Suprapubic skin (tissue), 4 donors: ENCODE measurements at regions not wholly inside any gene's neighbourhood (a gene's known extent, or its start where the extent isn't known, plus 50 kb on each side); places are given as distances from the start of the nearest gene placed in this dataset.

Experiments used
- DNase-seq, 2 donors: peaks; one replicate each; pipeline ENCODE4 v3.0.0-alpha.2; 2019; ENCODE audit warnings: low spot score in 2 of 2
- H3K27ac ChIP-seq: fragments of 200-600 bp; sonication (generic); one replicate; pipeline ENCODE4 v1.5.1; 2019
- H3K27me3 ChIP-seq: fragments of 200-600 bp; sonication (generic); one replicate; pipeline ENCODE4 v1.5.1; 2019
- H3K36me3 ChIP-seq: fragments of 200-600 bp; sonication (generic); one replicate; pipeline ENCODE4 v1.5.1; 2019
- H3K4me1 ChIP-seq: fragments of 200-600 bp; sonication (generic); one replicate; pipeline ENCODE4 v1.5.1; 2019
- H3K4me3 ChIP-seq: fragments of 200-600 bp; sonication (generic); one replicate; pipeline ENCODE4 v1.5.1; 2019; ENCODE audit warnings: mild to moderate bottlenecking
- H3K9me3 ChIP-seq: fragments of 200-600 bp; sonication (generic); one replicate; pipeline ENCODE4 v1.5.1; 2019
- EP300 ChIP-seq: sonication (generic); formaldehyde crosslinking; IDR thresholded peaks from one replicate; pipeline ENCODE4 v1.6.1; 2017; ENCODE audit warnings: antibody characterized with exemption
- POLR2A ChIP-seq, 2 donors: fragments of 450-650 bp; IDR thresholded peaks; one replicate each; pipeline ENCODE4 v1.6.1; 2017; ENCODE audit warnings: antibody characterized with exemption in 2 of 2, mild to moderate bottlenecking in 2 of 2, moderate library complexity in 2 of 2
- POLR2AphosphoS5 ChIP-seq, 3 donors: sonication (generic); formaldehyde crosslinking; IDR thresholded peaks; one replicate each; pipeline ENCODE4 v1.6.1; 2017; ENCODE audit warnings: antibody characterized with exemption in 3 of 3
- WGBS: methylation state at CpG from one replicate; pipeline ENCODE4 v1.1.5; 2018; 5-methylcytosine and 5-hydroxymethylcytosine counted together
- TF ChIP-seq, protein P1 (sequence below), 2 donors: fragments of 200-600 bp in 1 of 2; fragments of 450-650 bp in 1 of 2; sonication (generic) in 1 of 2; IDR thresholded peaks; one replicate each; pipeline ENCODE4 v1.5.1; 2016 to 2019; ENCODE audit warnings: antibody characterized with exemption in 2 of 2, mild to moderate bottlenecking in 1 of 2, moderate library complexity in 1 of 2

- H3K4me1 ChIP-seq = no peaks in the 10 kb centered on the region
- TF ChIP-seq EP300 (no peak), POLR2A (IDR thresholded peaks at IDR 0.05) (no peak), POLR2AphosphoS5 (IDR thresholded peaks at IDR 0.05) (no peak)
- TF ChIP-seq, protein P1, sequence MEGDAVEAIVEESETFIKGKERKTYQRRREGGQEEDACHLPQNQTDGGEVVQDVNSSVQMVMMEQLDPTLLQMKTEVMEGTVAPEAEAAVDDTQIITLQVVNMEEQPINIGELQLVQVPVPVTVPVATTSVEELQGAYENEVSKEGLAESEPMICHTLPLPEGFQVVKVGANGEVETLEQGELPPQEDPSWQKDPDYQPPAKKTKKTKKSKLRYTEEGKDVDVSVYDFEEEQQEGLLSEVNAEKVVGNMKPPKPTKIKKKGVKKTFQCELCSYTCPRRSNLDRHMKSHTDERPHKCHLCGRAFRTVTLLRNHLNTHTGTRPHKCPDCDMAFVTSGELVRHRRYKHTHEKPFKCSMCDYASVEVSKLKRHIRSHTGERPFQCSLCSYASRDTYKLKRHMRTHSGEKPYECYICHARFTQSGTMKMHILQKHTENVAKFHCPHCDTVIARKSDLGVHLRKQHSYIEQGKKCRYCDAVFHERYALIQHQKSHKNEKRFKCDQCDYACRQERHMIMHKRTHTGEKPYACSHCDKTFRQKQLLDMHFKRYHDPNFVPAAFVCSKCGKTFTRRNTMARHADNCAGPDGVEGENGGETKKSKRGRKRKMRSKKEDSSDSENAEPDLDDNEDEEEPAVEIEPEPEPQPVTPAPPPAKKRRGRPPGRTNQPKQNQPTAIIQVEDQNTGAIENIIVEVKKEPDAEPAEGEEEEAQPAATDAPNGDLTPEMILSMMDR (IDR thresholded peaks at IDR 0.05) = no peak
- H3K36me3 ChIP-seq = no peaks in the 10 kb centered on the region
- WGBS = 93% methylated on average over 3 of the region's 3 CpGs
- no peak for DNase-seq
- H3K27ac ChIP-seq = no peak overlapping the region
- H3K4me3 ChIP-seq = no peak overlapping the region
- H3K9me3 ChIP-seq = no peaks in the 10 kb centered on the region
- no peaks in the 10 kb centered on the region for H3K27me3 ChIP-seq
Measured at GRCh38 chr21:24594082-24594481, 1013.2 kb downstream of the MRPL39 start.

GRCh38 chr21:24590261-24590660 lies 1017.0 kb downstream of the MRPL39 start:
- DNase-seq = no peak

DNA sequence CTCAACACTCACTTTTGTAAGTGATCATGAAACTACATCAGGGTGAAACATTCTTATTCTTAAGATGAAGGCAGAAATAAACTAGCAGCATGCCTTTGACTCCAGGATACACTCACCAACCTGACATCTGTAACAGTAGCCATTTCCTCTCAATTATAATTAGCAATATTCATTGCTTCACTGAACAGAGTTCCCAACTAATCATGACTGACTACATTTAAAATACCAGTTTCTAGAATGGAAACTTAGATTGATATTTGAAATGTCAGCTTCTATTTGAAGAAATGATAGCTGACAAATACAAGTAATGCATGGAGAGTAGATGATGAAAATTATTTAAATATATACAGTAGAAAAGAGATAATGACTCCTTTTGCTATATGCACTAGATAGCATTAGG lies 1023.8 kb downstream of the MRPL39 start:
- Histone ChIP-seq H3K27me3 (no peaks in the 10 kb centered on the region), H3K36me3 (no peaks in the 10 kb centered on the region), H3K4me3 (no peak overlapping the region), H3K4me1 (no peaks in the 10 kb centered on the region), H3K9me3 (no peaks in the 10 kb centered on the region), H3K27ac (no peak overlapping the region)
- DNase-seq = no peak
- TF ChIP-seq POLR2AphosphoS5 (IDR thresholded peaks at IDR 0.05) = no peak
- TF ChIP-seq POLR2A (IDR thresholded peaks at IDR 0.05) = no peak
- no peak for TF ChIP-seq EP300
- TF ChIP-seq, protein P1 (IDR thresholded peaks at IDR 0.05) = no peak

More at GRCh38 chr21:24590261-24590660, 1017.0 kb downstream of the MRPL39 start:
- no peaks in the 10 kb centered on the region for H3K36me3 ChIP-seq
- H3K4me1 ChIP-seq = no peaks in the 10 kb centered on the region
- 26% methylated on average over 3 of the region's 3 CpGs for WGBS
- no peak overlapping the region for H3K27ac ChIP-seq
- no peaks in the 10 kb centered on the region for H3K9me3 ChIP-seq
- TF ChIP-seq POLR2A (IDR thresholded peaks at IDR 0.05) (no peak), EP300 (no peak), POLR2AphosphoS5 (IDR thresholded peaks at IDR 0.05) (no peak)
- TF ChIP-seq, protein P1 (IDR thresholded peaks at IDR 0.05) = no peak
- H3K27me3 ChIP-seq = no peaks in the 10 kb centered on the region
- no peak overlapping the region for H3K4me3 ChIP-seq

- H3K4me3 ChIP-seq = no peak overlapping the region
- H3K9me3 ChIP-seq = no peaks in the 10 kb centered on the region
- WGBS = 72% methylated on average over 2 of the region's 2 CpGs
- DNase-seq = no peak
- no peaks in the 10 kb centered on the region for H3K36me3 ChIP-seq
- H3K27me3 ChIP-seq = no peaks in the 10 kb centered on the region
- H3K27ac ChIP-seq = no peak overlapping the region
- TF ChIP-seq POLR2A (IDR thresholded peaks at IDR 0.05) (no peak), POLR2AphosphoS5 (IDR thresholded peaks at IDR 0.05) (no peak), EP300 (no peak)
- TF ChIP-seq, protein P1 (IDR thresholded peaks at IDR 0.05) = no peak
- no peaks in the 10 kb centered on the region for H3K4me1 ChIP-seq
Measured at GRCh38 chr21:24577301-24577700, 1030.0 kb downstream of the MRPL39 start.

DNA sequence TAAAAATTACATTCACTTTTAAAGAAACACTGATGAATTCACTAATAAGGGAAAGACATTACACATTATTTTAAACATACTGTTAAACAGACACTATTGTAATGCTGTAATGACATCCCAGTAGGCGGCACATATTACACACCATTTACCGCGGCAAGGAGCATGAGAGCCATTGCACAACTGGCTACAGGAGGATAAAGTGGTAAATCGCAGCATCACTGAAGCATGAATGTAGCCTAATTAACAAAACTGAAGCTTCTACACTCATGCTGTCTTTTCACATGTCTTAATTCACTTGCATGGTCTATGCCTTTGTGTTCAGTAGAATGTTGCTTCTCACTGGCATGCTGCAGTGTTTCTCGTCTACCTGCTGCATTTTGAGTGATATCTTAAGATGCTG lies 1046.0 kb downstream of the MRPL39 start:
- Histone ChIP-seq H3K9me3 (no peaks in the 10 kb centered on the region), H3K27me3 (no peaks in the 10 kb centered on the region), H3K27ac (no peak overlapping the region), H3K4me1 (no peaks in the 10 kb centered on the region), H3K4me3 (no peak overlapping the region), H3K36me3 (no peaks in the 10 kb centered on the region)
- no peak for DNase-seq
- 91% methylated on average over 5 of the region's 5 CpGs for WGBS
- TF ChIP-seq, protein P1 (IDR thresholded peaks at IDR 0.05) = no peak
- no peak for TF ChIP-seq POLR2A (IDR thresholded peaks at IDR 0.05)
- no peak for TF ChIP-seq POLR2AphosphoS5 (IDR thresholded peaks at IDR 0.05)
- TF ChIP-seq EP300 = no peak
